H1 (cell line): ENCODE measurements at regions not wholly inside any gene's neighbourhood (a gene's known extent, or its start where the extent isn't known, plus 50 kb on each side); places are given as distances from the start of the nearest gene placed in this dataset.

ENCODE experiments used
- EP300 ChIP-seq, 2 experiments: IDR thresholded peaks; 1 replicate in 1 of 2; 2 replicates in 1 of 2; pipeline ENCODE4 v1.6.1; 2011 to 2012; ENCODE audit warnings: low read depth in 2 of 2, low read length in 2 of 2, mild to moderate bottlenecking in 2 of 2, borderline replicate concordance in 1 of 2, inconsistent platforms in 1 of 2, moderate library complexity in 1 of 2
- EZH2 ChIP-seq: fragments of 200-600 bp; sonication (generic); IDR thresholded peaks from 2 replicates; pipeline ENCODE4 v1.7.1; 2012; ENCODE audit warnings: low read depth, mild to moderate bottlenecking, moderate library complexity, low read length, inconsistent platforms; ENCODE audit not compliant: severe bottlenecking
- JUND ChIP-seq: IDR thresholded peaks from 2 replicates; pipeline ENCODE4 v1.6.1; 2011; ENCODE audit warnings: mild to moderate bottlenecking, improper control_type of control experiment, low read length
- KDM4A ChIP-seq: IDR thresholded peaks from one replicate; pipeline ENCODE4 v1.7.1; 2012; ENCODE audit warnings: low read depth, mild to moderate bottlenecking, moderate library complexity, low read length, inconsistent platforms; ENCODE audit not compliant: severe bottlenecking
- RXRA ChIP-seq: IDR thresholded peaks from 2 replicates; pipeline ENCODE4 v1.6.1; 2011; ENCODE audit warnings: low read depth, mild to moderate bottlenecking, low read length, moderate library complexity; ENCODE audit not compliant: insufficient read depth
- SP1 ChIP-seq: IDR thresholded peaks from 2 replicates; pipeline ENCODE4 v1.6.1; 2011; ENCODE audit warnings: low read depth, low read length
- TEAD4 ChIP-seq: IDR thresholded peaks from 2 replicates; pipeline ENCODE4 v1.6.1; 2012; ENCODE audit warnings: low read depth, low read length, inconsistent platforms, mixed read lengths
- TF ChIP-seq, protein P1 (sequence below): fragments of 300-600 bp; sonication (generic); IDR thresholded peaks from 2 replicates; pipeline ENCODE4 v1.7.1; 2012; ENCODE audit warnings: low read length, moderate library complexity, mild to moderate bottlenecking, inconsistent platforms; ENCODE audit not compliant: insufficient replicate concordance

DNA sequence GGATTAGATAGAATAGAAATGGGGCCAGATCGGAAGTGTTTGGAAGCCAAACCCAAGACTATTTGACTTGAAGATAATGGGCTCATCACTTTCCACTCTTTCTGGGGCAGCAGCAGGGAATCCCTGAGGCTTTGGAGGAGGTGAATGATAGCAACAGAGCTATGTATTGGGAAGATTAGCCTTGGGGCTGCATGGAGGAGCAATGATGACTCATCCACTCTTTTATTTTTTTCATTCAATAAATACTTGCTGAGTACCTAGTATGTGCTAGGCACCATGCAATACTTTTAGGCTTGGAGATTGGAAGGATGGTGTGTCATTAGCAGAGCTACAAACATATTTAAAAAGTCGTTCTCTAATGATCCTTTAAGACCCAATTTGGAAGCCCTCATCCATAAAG lies 166.9 kb upstream of the FOXD3 start (continued):
- TF ChIP-seq, protein P1, sequence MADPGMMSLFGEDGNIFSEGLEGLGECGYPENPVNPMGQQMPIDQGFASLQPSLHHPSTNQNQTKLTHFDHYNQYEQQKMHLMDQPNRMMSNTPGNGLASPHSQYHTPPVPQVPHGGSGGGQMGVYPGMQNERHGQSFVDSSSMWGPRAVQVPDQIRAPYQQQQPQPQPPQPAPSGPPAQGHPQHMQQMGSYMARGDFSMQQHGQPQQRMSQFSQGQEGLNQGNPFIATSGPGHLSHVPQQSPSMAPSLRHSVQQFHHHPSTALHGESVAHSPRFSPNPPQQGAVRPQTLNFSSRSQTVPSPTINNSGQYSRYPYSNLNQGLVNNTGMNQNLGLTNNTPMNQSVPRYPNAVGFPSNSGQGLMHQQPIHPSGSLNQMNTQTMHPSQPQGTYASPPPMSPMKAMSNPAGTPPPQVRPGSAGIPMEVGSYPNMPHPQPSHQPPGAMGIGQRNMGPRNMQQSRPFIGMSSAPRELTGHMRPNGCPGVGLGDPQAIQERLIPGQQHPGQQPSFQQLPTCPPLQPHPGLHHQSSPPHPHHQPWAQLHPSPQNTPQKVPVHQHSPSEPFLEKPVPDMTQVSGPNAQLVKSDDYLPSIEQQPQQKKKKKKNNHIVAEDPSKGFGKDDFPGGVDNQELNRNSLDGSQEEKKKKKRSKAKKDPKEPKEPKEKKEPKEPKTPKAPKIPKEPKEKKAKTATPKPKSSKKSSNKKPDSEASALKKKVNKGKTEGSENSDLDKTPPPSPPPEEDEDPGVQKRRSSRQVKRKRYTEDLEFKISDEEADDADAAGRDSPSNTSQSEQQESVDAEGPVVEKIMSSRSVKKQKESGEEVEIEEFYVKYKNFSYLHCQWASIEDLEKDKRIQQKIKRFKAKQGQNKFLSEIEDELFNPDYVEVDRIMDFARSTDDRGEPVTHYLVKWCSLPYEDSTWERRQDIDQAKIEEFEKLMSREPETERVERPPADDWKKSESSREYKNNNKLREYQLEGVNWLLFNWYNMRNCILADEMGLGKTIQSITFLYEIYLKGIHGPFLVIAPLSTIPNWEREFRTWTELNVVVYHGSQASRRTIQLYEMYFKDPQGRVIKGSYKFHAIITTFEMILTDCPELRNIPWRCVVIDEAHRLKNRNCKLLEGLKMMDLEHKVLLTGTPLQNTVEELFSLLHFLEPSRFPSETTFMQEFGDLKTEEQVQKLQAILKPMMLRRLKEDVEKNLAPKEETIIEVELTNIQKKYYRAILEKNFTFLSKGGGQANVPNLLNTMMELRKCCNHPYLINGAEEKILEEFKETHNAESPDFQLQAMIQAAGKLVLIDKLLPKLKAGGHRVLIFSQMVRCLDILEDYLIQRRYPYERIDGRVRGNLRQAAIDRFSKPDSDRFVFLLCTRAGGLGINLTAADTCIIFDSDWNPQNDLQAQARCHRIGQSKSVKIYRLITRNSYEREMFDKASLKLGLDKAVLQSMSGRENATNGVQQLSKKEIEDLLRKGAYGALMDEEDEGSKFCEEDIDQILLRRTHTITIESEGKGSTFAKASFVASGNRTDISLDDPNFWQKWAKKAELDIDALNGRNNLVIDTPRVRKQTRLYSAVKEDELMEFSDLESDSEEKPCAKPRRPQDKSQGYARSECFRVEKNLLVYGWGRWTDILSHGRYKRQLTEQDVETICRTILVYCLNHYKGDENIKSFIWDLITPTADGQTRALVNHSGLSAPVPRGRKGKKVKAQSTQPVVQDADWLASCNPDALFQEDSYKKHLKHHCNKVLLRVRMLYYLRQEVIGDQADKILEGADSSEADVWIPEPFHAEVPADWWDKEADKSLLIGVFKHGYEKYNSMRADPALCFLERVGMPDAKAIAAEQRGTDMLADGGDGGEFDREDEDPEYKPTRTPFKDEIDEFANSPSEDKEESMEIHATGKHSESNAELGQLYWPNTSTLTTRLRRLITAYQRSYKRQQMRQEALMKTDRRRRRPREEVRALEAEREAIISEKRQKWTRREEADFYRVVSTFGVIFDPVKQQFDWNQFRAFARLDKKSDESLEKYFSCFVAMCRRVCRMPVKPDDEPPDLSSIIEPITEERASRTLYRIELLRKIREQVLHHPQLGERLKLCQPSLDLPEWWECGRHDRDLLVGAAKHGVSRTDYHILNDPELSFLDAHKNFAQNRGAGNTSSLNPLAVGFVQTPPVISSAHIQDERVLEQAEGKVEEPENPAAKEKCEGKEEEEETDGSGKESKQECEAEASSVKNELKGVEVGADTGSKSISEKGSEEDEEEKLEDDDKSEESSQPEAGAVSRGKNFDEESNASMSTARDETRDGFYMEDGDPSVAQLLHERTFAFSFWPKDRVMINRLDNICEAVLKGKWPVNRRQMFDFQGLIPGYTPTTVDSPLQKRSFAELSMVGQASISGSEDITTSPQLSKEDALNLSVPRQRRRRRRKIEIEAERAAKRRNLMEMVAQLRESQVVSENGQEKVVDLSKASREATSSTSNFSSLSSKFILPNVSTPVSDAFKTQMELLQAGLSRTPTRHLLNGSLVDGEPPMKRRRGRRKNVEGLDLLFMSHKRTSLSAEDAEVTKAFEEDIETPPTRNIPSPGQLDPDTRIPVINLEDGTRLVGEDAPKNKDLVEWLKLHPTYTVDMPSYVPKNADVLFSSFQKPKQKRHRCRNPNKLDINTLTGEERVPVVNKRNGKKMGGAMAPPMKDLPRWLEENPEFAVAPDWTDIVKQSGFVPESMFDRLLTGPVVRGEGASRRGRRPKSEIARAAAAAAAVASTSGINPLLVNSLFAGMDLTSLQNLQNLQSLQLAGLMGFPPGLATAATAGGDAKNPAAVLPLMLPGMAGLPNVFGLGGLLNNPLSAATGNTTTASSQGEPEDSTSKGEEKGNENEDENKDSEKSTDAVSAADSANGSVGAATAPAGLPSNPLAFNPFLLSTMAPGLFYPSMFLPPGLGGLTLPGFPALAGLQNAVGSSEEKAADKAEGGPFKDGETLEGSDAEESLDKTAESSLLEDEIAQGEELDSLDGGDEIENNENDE: no peak
- no peak for TF ChIP-seq SP1
- TF ChIP-seq KDM4A: no peak
- TF ChIP-seq EP300 (IDR thresholded peaks at IDR 0.05; ENCODE audit: borderline replicate concordance in 1 of 2, low read depth in 2 of 2, low read length in 2 of 2): no peak
- no peak for TF ChIP-seq RXRA
- no peak for TF ChIP-seq TEAD4
- no peak for TF ChIP-seq JUND
- TF ChIP-seq EZH2: no peak
